Skin of body (tissue), 1 donor: ENCODE measurements at regions not wholly inside any gene's neighbourhood (a gene's known extent, or its start where the extent isn't known, plus 50 kb on each side); places are given as distances from the start of the nearest gene placed in this dataset.
"Not testable (repeated sequence)": the region's sequence is repeated elsewhere in the genome, so short reads cannot be mapped to it uniquely, and the experiment has no call there.

ENCODE experiments used
- DNase-seq: peaks from one replicate; lab custom pipeline; 2025; lab: John Stamatoyannopoulos, UW

DNA sequence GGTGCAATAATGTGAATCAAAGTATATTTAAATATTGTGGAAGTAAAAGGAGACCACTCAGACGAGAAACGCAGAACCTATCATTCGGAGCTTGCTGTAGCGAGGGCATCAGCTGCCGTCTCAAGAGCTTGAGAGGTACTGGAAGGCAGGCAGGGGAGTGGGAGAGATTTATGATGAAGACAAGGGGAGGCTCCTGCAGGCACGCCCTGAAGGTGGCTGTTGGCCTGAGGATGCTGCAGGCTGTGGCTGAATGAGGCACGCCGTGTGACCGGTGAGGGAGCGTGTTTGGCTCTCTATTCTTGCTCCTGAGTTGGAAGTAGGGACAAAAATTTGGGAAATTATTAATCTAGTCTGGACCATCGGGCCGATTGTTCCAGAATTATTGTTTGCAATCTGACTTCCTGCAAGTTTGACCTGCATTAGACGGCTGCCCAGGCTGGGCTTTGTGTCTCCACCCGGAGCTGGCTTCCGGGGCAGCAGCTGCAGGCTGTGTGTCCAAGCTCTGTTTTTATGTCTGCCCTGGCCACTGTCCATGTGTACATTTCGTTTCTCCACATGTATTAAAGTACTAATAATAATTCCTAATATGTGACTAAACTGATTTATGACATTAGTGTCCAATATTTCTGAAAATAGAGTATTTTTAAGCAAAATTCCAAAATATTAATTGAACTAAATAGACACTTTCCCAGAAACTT, 91.1 kb upstream of the ANKRD10 start:
- peak; percentile 69 for DNase-seq

DNA sequence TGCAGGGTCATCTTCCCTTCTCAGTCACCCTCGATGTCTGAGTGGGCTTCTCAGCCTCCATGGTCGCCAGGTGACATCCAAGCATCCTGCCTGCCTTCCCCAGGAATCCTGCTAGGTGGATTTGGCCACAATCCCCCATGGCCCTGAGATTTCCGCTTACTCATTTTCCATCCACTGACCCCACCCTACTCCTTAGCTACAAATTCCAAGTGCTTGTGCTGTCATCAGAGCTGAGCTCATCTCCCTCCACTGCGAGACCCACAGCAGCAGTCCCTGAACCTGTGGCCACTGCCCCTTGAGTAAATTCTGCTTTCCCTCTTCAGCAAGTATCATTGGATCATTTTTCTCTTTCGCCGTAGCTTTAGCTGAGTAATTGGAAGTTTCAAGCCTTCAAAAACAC, 90.5 kb upstream of the ANKRD10 start:
- no peak for DNase-seq

DNA sequence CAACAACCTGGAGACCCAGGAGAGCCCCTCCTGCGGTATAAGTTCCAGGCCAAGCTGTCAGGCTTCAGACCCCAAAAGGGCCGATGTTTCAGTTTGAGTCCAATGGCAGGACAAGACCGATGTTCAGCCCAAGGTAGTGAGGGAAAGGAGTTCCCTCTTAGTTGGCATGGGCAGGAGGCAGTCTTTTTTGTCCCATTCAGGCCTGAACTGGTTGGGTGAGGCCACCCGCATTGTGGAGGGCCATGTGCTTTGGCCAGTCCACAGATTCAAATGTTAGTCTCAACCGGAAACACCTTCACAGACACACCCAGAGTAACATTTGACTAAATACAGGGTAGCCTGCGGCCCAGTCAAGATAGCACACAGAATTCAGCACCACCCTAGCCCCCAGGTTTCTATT, 89.6 kb upstream of the ANKRD10 start:
- DNase-seq = no peak

DNA sequence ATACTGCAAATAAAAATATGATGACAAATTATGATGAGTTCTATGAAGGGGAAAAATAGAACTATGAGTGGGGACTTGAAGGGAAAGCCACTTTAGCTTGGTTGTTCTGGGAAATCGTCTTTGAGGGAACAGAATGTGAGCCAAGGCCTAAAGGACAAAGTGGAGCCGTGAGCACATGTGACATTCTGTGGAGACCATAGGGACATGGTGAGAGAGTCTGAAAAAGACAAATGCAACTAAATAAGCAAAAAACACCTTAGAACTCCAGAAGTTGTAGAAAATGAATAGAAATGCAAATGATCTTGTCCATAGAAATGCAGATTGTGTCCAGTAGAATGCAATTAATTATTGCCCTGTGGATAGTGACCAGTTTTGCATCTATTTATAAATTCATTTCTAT, 86.8 kb upstream of the ANKRD10 start:
- DNase-seq = no peak

DNA sequence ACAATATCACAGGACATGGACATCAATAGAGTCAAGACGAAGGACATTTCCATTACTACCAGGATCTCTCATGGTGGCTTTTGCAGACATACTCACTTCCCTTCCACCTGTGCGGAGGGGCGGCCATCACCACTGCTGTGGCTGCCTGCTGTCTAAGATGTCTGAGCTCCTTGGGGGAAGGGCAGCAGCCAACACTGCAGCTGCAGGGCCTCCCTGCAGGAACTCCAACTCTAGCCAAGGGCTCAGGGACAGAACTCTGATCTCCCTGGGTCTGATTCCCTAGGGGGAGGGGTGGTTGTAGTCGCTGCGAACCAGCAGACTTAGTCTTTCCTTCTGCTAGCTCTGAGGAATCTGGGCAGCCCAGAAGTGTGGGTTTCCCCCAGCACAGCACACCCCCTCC, 78.9 kb upstream of the ANKRD10 start:
- DNase-seq = no peak

DNA sequence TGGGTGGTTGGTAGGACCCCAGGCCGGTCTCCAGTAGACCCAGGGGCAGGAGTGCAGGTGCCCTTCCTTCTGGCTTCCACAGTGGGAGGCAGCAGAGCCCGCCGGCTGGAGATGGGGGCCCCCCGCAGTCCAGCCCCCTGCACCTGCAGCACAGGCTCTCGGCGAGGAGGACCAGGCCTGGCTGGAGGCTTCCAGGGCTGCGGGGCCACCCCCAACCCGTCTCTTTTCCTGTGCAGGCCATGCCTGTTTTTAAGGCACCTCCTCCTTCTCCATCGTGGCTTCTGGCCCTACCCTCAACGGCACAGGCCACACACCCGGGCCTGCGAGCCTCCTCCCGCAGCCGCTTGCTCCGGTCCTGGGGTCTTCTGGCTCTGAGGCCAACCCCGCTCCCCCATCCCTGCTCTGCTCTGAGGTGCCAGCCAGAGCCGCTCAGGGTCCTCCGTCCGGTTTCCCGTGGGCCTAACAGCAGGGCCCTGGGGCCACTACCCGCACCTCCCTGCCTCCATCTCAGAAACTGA, 77.2 kb upstream of the ANKRD10 start:
- no peak for DNase-seq

DNA sequence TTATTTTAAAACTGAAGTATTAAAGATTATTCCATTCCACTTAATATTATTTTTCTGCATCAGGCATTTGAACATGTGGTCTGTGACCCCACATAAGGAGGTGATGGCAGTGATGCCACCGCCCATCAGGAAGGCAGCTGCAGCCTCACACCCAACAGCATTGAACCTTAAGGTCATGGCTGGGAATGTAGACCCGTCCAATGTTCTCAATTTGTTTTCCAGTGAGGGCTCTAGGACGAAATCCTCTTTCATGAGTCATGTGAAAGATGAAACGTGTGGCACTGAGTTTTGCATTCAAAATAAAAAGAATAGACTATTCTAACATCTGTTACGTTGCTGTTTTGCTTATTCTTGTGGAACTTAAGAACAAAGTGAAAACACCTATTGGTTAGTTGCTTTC, 74.5 kb upstream of the ANKRD10 start:
- DNase-seq = no peak

DNA sequence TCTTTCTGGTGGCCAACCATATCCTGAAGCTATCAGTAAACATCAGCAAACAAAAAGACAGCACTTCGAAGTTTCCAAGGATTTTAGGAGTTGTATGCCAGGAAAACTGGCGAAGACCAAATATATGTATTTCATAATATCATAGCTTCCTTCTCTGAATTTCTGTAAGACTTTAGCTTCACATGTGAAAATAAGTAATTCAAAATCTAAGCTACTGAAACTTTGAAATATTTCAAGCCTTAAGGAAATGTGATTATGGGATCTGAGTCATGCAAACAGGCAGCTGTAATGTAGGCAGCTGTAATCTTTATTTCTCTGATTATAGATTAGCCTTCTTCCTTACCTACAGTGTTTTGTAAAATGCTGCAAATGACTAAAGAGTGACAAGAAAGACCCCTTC, 70.7 kb upstream of the ANKRD10 start:
- no peak for DNase-seq

DNA sequence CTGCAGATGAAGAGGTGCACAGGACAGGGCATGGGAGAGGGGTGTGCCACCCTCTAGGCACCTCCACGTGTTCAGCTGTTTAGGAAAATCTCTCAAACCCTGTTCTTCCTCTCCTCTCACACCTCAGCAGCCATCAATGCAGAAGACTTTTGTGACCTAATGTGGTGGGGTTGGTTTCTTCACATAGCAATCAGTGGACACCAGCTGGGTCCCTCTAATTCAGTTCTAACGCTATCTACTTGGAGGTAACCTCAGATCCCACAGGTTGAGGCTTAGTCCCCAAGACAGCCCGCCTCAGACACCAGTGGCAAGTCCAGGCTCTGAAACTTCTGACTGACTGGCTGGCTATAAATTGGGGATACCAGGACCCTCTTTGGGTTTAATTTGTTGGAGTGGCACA, 69.9 kb upstream of the ANKRD10 start:
- DNase-seq = no peak

DNA sequence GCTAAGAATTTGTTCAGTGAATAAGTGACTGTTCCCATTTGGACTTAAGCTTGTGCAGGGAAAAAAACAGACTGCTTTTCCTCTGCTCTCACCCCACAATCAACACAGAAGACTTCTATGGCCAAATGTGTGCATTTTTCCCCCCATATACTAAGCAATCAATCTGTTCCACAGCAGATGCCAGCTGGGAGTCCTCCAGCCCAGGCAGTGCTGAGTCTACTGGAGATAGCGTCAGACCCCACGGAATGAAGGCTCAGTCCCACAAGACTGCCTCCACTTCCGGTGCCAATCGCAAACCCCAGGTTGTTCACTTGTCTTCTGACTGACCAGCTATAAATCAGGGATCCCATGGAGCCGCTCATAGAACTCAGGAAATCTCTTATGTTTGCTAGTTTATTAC, 69.5 kb upstream of the ANKRD10 start:
- no peak for DNase-seq

DNA sequence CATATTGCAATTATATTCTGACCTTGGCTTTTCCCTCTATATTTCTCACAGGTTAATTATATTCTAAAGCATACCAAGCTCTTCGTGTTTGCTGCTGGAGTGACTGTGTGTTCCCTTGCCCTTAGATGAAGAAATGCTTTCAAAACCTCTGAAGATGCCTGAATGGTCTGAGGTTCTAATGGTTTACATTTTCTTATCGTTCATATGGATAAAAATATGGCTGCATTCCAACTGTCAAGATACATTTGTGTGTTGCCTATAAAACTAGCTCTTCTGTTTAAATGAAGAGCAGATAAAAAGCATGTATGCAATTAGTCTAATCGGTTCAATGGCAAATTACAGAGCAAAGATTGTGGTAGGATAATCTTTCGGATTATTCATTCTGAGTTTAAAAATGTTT, 68.4 kb upstream of the ANKRD10 start:
- no peak for DNase-seq

DNA sequence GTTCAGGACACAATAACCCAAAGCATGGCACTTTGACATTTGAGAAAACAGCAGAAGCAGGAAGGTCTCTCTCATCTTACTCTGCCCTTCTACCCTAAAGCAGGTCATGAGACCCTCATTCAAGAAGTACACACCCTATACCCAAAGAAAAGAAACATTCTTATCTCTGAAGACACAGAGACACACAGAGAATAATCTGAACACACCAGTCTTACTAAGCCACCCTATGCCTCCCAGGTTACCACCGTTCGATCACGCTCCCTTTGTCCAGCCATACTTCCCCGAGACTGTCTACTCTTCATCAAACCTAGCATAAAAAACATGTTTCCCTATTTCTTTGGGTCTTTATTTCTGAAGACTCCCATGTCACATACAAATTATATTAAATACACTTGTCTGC, 66.5 kb upstream of the ANKRD10 start:
- DNase-seq = no peak

DNA sequence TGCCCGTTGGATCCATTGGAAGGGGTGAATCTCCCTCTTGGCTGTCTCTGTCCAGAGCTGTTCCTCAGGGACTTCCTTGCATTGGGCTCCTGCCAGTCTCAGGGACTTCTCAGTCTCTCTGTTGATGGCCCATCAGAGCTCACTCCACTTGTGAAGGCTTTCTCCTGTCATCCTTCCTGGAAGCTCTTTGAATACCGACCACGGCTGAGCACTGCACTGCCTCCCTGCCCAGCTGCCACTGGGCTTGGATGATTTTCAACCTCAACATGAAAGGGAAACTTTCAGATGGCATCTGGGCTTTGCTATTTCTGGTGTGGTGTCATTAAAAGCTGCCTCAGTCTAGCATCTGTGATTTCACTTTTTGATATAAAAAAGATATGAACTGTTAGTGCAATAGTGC, 66.1 kb upstream of the ANKRD10 start:
- DNase-seq = no peak

DNA sequence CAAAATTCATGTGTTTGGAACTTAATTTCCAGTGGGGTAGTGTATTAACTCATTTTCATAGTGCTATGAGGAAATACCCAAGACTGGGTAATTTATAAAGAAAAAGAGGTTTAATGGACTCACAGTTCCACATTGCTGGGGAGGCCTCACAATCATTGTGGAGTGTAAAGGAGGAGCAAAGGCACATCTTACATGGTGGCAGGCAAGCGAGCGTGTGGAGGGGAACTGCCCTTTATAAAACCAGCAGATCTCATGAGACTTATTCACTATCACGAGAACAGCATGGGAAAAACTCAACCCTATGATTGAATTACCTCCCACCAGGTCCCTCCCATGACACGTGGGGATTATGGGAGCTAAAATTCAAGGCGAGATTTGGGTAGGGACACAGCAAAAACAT, 64.3 kb upstream of the ANKRD10 start:
- DNase-seq = not testable (repeated sequence)

DNA sequence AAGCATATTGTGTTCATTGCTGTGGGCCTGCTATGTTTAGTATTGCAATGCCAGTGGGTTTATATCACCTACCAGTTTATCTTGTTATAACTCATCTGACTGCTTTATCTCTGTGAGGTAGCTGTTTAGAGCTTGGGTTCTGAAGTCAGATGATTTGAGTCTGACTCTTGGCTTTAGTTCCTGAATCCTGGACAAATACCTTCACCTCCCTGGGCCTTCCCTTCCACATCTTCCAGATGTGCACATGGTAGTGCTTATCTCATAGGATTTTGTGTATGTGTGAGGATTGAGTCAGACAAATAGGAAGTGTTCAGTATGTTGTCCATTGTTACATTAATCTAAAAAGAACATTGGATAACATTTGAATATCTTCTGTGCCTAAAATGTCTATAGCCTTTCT, 63.5 kb upstream of the ANKRD10 start:
- DNase-seq = no peak

DNA sequence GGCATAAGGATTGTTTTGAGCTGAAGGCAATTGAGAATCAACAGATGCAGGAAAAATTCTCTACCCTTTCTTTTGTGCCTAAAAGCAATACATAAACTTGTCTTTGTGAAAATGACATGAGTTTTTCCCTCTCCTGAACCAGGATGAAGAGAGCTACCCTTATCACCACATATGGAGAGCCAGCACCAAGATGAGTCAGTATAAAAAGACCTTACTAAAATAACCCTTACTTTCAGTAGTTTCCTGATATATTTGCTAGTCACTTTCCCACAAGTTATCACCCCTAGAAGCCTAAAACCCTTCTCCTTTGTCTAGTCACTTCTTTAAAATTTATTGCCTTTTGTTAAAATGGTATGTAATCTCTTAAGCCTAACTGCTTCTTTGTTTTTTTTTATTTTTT, 61.9 kb upstream of the ANKRD10 start:
- DNase-seq = no peak

DNA sequence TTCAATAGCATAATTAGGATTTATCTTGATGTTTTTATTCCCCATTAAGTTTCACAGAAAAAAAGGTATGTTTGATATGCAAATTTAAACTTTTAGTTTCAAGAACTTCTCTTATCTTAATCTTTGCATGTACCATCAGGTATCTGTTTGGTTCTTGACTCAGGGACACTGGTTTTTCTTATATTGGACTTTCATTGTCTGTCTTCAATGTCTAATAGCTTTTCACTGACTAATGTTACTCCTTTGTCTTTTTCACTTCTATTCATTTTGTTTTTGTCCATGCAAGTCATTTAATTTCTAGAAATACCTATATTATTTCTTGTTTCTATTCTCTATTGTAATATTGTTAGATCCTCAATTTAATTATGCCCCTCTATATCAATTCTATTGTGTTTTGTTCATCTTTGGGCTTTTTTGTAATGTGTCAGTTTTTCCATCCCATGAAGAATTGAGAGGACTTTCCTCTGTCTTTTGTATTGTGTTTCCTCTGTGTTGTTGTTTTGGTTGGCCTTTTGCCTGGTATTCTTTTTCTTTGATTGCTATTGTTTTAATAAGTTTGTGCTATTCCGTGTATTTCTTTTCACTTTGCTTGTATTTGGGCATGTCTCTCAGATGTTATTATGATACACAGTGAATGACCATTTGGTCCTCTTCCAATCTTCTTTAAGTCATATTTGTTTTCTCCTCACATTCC, 58.3 kb upstream of the ANKRD10 start:
- DNase-seq = no peak

DNA sequence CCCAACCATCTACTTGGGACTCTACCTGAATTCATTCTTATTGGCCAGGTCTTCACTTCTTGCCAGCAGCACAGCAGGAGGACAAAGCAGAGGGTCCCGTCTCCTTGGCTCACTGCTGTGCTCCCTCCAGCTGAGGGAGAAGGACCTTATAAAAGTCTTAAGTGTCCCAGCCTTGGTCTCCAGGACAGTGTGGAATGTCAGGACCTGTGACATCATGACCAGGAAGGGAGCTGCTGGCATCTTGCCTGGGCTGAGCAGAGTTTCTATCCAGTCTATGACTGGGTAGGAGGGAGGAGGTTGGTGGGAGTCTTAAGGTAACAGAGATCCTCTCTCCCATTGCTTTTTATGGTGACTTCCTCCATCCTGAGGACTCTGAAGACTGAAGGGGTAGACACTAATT, 56.6 kb upstream of the ANKRD10 start:
- no peak for DNase-seq

DNA sequence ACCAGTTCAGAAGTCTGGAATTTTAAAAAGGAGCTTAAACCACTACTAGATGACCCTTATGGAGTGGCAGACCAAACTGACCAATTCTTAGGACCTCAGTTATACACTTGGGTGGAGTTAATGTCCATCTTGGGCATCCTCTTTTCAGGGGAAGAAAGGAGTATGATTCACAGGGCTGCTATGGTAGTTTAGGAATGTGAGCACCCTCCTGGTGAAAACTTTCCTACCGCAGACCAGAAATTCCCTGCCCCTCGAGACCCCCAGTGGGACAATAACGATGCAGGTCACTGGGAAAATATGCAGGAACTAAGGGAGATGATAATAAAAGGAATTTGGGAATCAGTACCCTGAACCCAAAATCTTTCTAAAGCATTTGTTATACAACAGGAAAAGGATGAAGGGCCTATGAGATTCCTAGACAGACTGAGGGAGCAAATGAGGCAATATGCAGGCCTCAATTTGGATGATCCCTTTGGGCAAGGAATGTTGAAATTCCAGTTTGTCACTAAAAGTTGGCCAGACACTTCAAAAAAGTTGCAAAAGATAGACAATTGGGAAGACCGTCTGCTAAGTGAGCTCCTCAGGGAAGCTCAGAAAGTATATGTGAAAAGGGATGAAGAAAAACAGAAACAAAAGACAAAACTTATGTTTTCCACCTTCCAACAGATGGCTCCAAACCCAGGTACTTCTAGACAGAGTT, 52.4 kb upstream of the ANKRD10 start:
- not testable (repeated sequence) for DNase-seq

DNA sequence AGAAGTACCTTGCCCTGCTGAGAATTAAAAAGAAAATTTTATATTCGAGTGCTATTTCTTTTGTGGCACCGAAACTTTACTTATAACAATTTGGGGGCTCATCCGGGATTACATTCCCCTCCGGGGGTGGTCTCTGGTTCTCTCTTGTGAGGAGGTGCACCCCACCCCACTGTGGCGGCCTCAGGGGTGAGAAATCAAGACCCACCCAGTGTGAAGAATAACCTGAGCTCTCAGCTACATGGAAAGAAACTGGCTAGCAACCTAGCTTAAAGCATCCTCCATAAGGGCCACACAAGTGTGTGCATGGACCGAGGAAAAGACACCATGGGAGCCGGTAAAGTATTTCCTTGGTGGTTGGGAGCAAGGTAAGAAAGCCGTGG, 50.9 kb upstream of the ANKRD10 start:
- DNase-seq = no peak

DNA sequence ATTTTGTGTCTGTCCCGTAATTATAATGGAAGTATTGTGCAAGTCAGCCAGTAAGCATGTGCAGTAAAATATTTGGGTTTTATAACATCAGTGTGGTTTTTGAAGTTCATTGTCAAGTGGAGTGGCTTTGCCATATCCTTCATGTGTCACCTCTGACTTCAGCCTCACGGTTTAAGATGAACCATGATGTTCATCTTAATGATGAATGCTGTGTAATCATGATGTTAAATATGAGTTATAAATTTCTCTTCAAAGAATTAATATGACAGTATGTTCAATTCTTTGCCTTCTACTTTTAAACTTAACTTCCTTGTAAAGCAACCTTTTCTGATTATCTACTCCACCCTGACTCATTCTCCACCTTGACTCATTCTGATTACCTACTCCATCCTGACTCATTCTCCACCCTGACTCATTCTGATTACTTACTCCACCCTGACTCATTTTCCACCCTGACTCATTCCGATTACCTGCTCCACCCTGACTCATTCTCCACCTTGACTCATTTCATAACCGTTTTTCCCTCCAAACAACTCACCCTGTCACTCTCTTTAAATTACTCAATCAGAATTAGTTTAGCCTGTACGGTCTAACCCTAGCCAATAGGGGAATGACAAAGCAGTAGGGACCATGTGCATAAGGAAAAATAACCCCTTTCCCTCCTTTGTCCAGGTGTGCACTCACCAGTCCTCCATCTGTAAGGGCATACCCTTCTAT, 50.3 kb upstream of the ANKRD10 start:
- no peak for DNase-seq
